ENCODE measurements at regions not wholly inside any gene's neighbourhood (a gene's known extent, or its start where the extent isn't known, plus 50 kb on each side); places are given as distances from the start of the nearest gene placed in this dataset.

DNA sequence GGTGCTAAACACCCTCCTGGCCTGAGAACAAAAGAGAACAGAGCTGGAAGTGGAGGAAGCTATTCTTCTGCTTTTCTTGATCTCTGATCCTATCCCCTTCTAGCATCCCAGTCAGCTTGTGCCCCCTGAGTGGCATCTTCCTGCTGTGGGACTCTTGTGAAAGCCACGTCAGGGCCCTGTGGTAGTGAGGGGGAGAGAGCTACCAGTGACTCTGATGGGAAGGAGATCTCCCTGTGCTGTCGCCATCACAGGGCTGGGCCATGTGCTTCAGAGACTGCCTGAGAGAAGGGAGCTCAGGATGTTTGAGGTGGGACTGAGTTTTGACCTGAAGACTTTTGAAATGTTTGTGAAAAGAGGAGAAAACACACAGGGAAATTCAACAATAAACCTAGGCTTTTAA lies 107.6 kb upstream of the FUT8 start:
- H3K27ac ChIP-seq, result no peak overlapping the region
- no peaks in the 10 kb centered on the region for H3K36me3 ChIP-seq
- H3K4me1 ChIP-seq, result peaks cover 16% of the 10 kb centered on the region
- TF ChIP-seq POLR2A (IDR thresholded peaks at IDR 0.05) (no peak), POLR2AphosphoS5 (IDR thresholded peaks at IDR 0.05; ENCODE audit: insufficient read depth in 1 of 2, low read depth in 1 of 2) (no peak)
- TF ChIP-seq, protein P1, sequence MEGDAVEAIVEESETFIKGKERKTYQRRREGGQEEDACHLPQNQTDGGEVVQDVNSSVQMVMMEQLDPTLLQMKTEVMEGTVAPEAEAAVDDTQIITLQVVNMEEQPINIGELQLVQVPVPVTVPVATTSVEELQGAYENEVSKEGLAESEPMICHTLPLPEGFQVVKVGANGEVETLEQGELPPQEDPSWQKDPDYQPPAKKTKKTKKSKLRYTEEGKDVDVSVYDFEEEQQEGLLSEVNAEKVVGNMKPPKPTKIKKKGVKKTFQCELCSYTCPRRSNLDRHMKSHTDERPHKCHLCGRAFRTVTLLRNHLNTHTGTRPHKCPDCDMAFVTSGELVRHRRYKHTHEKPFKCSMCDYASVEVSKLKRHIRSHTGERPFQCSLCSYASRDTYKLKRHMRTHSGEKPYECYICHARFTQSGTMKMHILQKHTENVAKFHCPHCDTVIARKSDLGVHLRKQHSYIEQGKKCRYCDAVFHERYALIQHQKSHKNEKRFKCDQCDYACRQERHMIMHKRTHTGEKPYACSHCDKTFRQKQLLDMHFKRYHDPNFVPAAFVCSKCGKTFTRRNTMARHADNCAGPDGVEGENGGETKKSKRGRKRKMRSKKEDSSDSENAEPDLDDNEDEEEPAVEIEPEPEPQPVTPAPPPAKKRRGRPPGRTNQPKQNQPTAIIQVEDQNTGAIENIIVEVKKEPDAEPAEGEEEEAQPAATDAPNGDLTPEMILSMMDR (IDR thresholded peaks at IDR 0.05), result no peak
- intact Hi-C loops (cut with DNase I), result no loop called here
- DNase-seq (ENCODE audit: extremely low spot score in 2 of 2), result no peak
- no peak overlapping the region for H3K4me3 ChIP-seq
- no peaks in the 10 kb centered on the region for H3K27me3 ChIP-seq
- H3K9me3 ChIP-seq, result no peaks in the 10 kb centered on the region

DNA sequence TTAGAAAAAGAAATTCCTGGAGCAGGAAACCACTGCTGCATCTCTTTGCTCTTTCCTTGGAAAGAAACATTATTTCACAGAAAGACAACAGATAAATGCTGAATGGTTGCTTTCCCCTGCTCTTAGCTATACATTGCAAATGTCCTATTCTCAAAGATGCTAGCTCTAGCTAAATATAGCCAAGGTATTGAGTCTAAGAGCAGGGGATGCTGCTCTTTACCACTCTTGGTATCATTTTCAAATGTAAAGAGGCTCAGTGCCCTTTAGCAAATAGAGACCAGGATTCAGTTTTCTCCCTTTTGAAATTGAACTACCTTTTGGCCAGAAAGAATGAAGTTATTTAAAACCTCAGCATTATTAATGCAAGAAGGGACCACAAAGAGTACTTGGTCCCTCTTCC lies 104.0 kb upstream of the FUT8 start:
- Histone ChIP-seq H3K36me3 (no peaks in the 10 kb centered on the region), H3K27me3 (no peaks in the 10 kb centered on the region), H3K27ac (no peak overlapping the region), H3K4me3 (no peak overlapping the region), H3K4me1 (peaks cover 4% of the 10 kb centered on the region), H3K9me3 (no peaks in the 10 kb centered on the region)
- no peak for TF ChIP-seq POLR2AphosphoS5 (IDR thresholded peaks at IDR 0.05; ENCODE audit: insufficient read depth in 1 of 2, low read depth in 1 of 2)
- TF ChIP-seq, protein P1 (IDR thresholded peaks at IDR 0.05), result no peak
- no peak for TF ChIP-seq POLR2A (IDR thresholded peaks at IDR 0.05)
- no peak for DNase-seq (ENCODE audit: extremely low spot score in 2 of 2)
- intact Hi-C loops (cut with DNase I), result no loop called here

- H3K36me3 ChIP-seq, result no peaks in the 10 kb centered on the region
- H3K4me1 ChIP-seq, result no peaks in the 10 kb centered on the region
- DNase-seq (ENCODE audit: extremely low spot score in 2 of 2), result no peak
- no peak overlapping the region for H3K27ac ChIP-seq
- H3K27me3 ChIP-seq, result no peaks in the 10 kb centered on the region
- H3K9me3 ChIP-seq, result no peaks in the 10 kb centered on the region
- no peak overlapping the region for H3K4me3 ChIP-seq
- TF ChIP-seq POLR2AphosphoS5 (IDR thresholded peaks at IDR 0.05; ENCODE audit: insufficient read depth in 1 of 2, low read depth in 1 of 2), result no peak
- TF ChIP-seq POLR2A (IDR thresholded peaks at IDR 0.05), result no peak
- TF ChIP-seq, protein P1 (IDR thresholded peaks at IDR 0.05), result no peak
- intact Hi-C loops (cut with DNase I), result no loop called here
Measured at GRCh38 chr14:65310568-65310967, 102.0 kb upstream of the FUT8 start.

GRCh38 chr14:65312859-65313258 lies 99.7 kb upstream of the FUT8 start:
- Histone ChIP-seq H3K36me3 (no peaks in the 10 kb centered on the region), H3K27ac (no peak overlapping the region), H3K4me1 (no peaks in the 10 kb centered on the region), H3K9me3 (no peaks in the 10 kb centered on the region), H3K4me3 (no peak overlapping the region), H3K27me3 (no peaks in the 10 kb centered on the region)
- TF ChIP-seq POLR2AphosphoS5 (IDR thresholded peaks at IDR 0.05; ENCODE audit: insufficient read depth in 1 of 2, low read depth in 1 of 2), result no peak
- TF ChIP-seq POLR2A (IDR thresholded peaks at IDR 0.05), result no peak
- TF ChIP-seq, protein P1 (IDR thresholded peaks at IDR 0.05), result no peak
- DNase-seq (ENCODE audit: extremely low spot score in 2 of 2), result no peak
- intact Hi-C loops (cut with DNase I), result no loop called here

GRCh38 chr14:65318636-65319506 lies 93.7 kb upstream of the FUT8 start:
- Histone ChIP-seq H3K4me3 (no peak overlapping the region), H3K36me3 (no peaks in the 10 kb centered on the region), H3K9me3 (no peaks in the 10 kb centered on the region), H3K4me1 (no peaks in the 10 kb centered on the region), H3K27me3 (no peaks in the 10 kb centered on the region), H3K27ac (no peak overlapping the region)
- DNase-seq (ENCODE audit: extremely low spot score in 2 of 2), result no peak
- intact Hi-C loops (cut with DNase I), result no loop called here
- TF ChIP-seq, protein P1 (IDR thresholded peaks at IDR 0.05), result no peak
- TF ChIP-seq POLR2A (IDR thresholded peaks at IDR 0.05), result no peak
- no peak for TF ChIP-seq POLR2AphosphoS5 (IDR thresholded peaks at IDR 0.05; ENCODE audit: insufficient read depth in 1 of 2, low read depth in 1 of 2)
